ENCODE measurements at regions not wholly inside any gene's neighbourhood (a gene's known extent, or its start where the extent isn't known, plus 50 kb on each side); places are given as distances from the start of the nearest gene placed in this dataset.
A peak's percentile ranks its signal among the peaks of the same experiment; 100 is the strongest.
"Not testable (repeated sequence)": the region's sequence is repeated elsewhere in the genome, so short reads cannot be mapped to it uniquely, and the experiment has no call there.

- DNase-seq (ENCODE audit: low read depth, low spot score), result peak; percentile 70
- in situ Hi-C loops (cut with HindIII; ENCODE audit: low sequenced_read_pairs), result not testable (repeated sequence)
Observed at GRCh38 chr17:15849054-15849453, 95.9 kb upstream of the ADORA2B start.

DNA sequence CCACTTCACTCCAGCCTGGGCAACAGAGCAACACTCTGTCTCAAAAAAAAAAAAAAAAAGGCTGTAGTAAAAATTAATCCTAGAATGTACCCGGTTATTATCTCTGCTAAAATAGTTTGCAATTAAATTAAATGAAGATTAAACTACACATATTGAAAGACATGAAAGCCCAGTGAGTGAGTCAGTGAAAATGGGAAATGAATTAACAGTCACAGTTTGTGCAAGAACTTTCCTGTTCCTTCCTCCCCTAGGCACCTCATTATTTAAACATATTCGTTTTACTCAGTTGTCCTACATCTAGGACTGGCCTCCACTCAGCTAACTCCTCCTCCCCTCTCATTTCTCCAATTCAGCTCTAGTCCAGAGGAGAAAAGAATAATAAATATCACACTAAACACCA, 94.9 kb upstream of the ADORA2B start:
- in situ Hi-C loops (cut with HindIII; ENCODE audit: low sequenced_read_pairs); DNase-seq (ENCODE audit: low read depth, low spot score); H3K4me3 ChIP-seq (ENCODE audit: low read depth, low read length): not testable (repeated sequence)

More at GRCh38 chr17:15849054-15849453, 95.9 kb upstream of the ADORA2B start:
- H3K4me3 ChIP-seq (ENCODE audit: low read depth, low read length), result not testable (repeated sequence)
- TF ChIP-seq, protein P1, sequence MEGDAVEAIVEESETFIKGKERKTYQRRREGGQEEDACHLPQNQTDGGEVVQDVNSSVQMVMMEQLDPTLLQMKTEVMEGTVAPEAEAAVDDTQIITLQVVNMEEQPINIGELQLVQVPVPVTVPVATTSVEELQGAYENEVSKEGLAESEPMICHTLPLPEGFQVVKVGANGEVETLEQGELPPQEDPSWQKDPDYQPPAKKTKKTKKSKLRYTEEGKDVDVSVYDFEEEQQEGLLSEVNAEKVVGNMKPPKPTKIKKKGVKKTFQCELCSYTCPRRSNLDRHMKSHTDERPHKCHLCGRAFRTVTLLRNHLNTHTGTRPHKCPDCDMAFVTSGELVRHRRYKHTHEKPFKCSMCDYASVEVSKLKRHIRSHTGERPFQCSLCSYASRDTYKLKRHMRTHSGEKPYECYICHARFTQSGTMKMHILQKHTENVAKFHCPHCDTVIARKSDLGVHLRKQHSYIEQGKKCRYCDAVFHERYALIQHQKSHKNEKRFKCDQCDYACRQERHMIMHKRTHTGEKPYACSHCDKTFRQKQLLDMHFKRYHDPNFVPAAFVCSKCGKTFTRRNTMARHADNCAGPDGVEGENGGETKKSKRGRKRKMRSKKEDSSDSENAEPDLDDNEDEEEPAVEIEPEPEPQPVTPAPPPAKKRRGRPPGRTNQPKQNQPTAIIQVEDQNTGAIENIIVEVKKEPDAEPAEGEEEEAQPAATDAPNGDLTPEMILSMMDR (IDR thresholded peaks at IDR 0.05; ENCODE audit: low read depth, low read length), result peak; percentile 60

- in situ Hi-C loops (cut with HindIII; ENCODE audit: low sequenced_read_pairs); H3K4me3 ChIP-seq (ENCODE audit: low read depth, low read length): not testable (repeated sequence)
- DNase-seq (ENCODE audit: low read depth, low spot score), result peak; percentile 22
Observed at GRCh38 chr17:15850687-15851086, 94.2 kb upstream of the ADORA2B start.

DNA sequence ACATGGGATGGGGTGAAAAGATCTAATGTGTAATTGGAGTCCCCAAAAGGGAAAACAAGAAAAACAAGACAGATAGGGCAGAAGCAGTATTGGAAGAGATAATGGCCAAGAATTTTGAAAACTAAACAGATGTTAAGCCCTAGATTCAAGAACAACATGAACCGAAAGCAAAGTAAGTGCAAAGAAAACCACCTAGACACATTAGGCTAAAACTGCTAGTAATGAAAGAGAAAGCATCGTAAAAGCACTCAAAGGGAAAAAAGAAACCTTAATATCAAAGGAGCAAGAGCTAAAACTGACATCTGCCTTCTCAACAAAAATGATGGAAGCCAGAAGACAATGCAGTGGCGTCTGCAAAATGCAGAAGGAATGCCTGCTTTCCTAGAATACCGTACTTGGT, 92.1 kb upstream of the ADORA2B start:
- H3K4me3 ChIP-seq (ENCODE audit: low read depth, low read length); in situ Hi-C loops (cut with HindIII; ENCODE audit: low sequenced_read_pairs); DNase-seq (ENCODE audit: low read depth, low spot score): not testable (repeated sequence)

- H3K4me3 ChIP-seq (ENCODE audit: low read depth, low read length); in situ Hi-C loops (cut with HindIII; ENCODE audit: low sequenced_read_pairs); DNase-seq (ENCODE audit: low read depth, low spot score): not testable (repeated sequence)
Observed at GRCh38 chr17:15856191-15856590, 88.7 kb upstream of the ADORA2B start.

GRCh38 chr17:15856745-15857144, 88.2 kb upstream of the ADORA2B start:
- DNase-seq (ENCODE audit: low read depth, low spot score); in situ Hi-C loops (cut with HindIII; ENCODE audit: low sequenced_read_pairs); H3K4me3 ChIP-seq (ENCODE audit: low read depth, low read length): not testable (repeated sequence)

GRCh38 chr17:15858082-15858481, 86.8 kb upstream of the ADORA2B start:
- H3K4me3 ChIP-seq (ENCODE audit: low read depth, low read length); in situ Hi-C loops (cut with HindIII; ENCODE audit: low sequenced_read_pairs); DNase-seq (ENCODE audit: low read depth, low spot score): not testable (repeated sequence)

- H3K4me3 ChIP-seq (ENCODE audit: low read depth, low read length); in situ Hi-C loops (cut with HindIII; ENCODE audit: low sequenced_read_pairs); DNase-seq (ENCODE audit: low read depth, low spot score): not testable (repeated sequence)
Observed at GRCh38 chr17:15860774-15861173, 84.2 kb upstream of the ADORA2B start.

DNA sequence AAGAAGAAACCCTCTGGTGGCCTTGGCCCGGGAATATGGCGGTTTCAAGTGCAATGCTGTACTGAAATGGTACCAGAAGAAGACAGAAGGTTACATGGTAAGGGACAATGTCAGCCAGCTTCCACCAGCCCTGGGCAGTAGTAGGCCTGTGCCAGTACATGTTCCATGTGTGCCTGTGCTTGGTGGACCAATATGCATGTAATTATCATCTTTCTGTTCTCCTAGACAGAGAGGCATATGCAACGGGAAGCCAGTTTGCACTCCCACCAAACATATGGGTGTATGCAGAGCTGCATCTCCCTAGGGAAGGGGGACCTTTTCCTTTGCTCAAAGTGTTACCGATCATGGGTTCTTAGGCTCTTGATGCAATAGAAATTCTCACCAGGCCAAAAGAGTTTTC, 80.9 kb upstream of the ADORA2B start:
- DNase-seq (ENCODE audit: low read depth, low spot score); H3K4me3 ChIP-seq (ENCODE audit: low read depth, low read length); in situ Hi-C loops (cut with HindIII; ENCODE audit: low sequenced_read_pairs): not testable (repeated sequence)

DNA sequence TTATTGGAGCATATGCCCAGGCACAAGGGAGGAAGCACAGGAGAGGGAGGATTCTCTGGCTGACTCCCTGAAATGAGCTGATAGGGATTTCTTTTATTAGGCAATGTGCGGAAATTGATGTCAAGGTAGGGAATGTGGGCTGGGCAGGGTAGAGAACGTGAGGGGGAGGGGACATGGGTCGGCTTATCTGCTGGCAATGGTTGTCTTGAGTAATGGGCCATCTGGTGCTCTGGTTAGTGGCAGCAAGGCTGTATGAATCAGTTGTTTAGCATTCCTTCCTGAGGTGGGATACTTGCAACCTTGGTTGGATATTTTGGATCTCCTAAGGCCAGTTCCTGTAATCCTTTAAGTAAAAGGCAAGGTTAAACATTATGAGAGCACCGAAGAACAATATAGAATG, 80.5 kb upstream of the ADORA2B start:
- H3K4me3 ChIP-seq (ENCODE audit: low read depth, low read length); DNase-seq (ENCODE audit: low read depth, low spot score); in situ Hi-C loops (cut with HindIII; ENCODE audit: low sequenced_read_pairs): not testable (repeated sequence)

DNA sequence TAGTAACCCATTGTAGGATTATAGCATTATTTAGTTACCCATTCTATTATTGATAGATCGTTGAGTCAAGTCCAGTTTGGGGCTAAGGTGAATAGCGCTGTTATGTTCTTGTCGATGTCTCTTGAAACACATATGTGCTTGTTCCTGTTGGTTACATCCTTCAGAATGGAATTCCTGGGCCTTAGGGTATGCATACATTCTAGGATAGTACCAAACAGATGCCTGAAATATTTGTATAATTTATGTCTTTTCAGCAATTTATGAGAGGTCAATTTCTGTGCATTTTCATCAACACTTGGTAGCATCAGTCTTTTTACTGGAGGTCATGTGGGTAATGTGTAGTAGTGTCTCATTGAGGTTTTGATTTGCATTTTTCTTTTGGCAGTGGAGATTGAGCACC, 78.9 kb upstream of the ADORA2B start:
- DNase-seq (ENCODE audit: low read depth, low spot score); in situ Hi-C loops (cut with HindIII; ENCODE audit: low sequenced_read_pairs); H3K4me3 ChIP-seq (ENCODE audit: low read depth, low read length): not testable (repeated sequence)

DNA sequence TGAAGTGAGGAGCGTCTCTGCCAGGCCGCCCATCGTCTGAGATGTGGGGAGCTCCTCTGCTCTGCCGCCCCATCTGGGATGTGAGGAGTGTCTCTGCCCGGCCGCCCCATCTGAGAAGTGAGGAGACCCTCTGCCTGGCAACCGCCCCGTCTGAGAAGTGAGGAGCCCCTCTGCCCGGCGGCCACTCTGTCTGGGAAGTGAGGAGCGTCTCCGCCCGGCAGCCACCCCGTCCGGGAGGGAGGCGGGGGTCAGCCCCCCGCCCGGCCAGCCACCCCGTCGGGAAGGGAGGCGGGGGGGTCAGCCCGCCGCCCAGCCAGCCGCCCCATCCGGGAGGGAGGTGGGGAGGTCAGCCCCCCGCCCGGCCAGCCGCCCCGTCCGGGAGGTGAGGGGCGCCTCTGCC, 77.6 kb upstream of the ADORA2B start:
- H3K4me3 ChIP-seq (ENCODE audit: low read depth, low read length); in situ Hi-C loops (cut with HindIII; ENCODE audit: low sequenced_read_pairs); DNase-seq (ENCODE audit: low read depth, low spot score): not testable (repeated sequence)

GRCh38 chr17:15869868-15870267, 75.1 kb upstream of the ADORA2B start:
- H3K4me3 ChIP-seq (ENCODE audit: low read depth, low read length); in situ Hi-C loops (cut with HindIII; ENCODE audit: low sequenced_read_pairs); DNase-seq (ENCODE audit: low read depth, low spot score): not testable (repeated sequence)

DNA sequence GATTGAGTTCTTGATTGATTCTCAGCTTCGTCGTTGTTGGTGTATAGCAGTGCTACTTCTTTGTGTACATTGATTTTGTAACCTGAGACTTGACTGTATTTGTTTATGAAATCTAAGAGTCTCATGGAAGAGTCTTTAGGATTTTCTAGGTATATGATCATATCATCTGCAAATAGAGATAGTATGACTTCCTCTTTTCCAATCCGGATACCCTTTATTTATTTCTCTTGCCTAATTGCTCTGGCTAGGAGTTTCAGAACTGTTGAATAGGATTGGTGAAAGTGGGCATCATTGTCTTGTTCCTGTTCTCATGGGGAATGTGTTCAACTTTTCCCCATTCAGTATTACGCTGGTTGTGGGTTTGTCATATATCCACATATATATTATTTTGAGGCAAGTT, 72.3 kb upstream of the ADORA2B start:
- DNase-seq (ENCODE audit: low read depth, low spot score); in situ Hi-C loops (cut with HindIII; ENCODE audit: low sequenced_read_pairs); H3K4me3 ChIP-seq (ENCODE audit: low read depth, low read length): not testable (repeated sequence)

DNA sequence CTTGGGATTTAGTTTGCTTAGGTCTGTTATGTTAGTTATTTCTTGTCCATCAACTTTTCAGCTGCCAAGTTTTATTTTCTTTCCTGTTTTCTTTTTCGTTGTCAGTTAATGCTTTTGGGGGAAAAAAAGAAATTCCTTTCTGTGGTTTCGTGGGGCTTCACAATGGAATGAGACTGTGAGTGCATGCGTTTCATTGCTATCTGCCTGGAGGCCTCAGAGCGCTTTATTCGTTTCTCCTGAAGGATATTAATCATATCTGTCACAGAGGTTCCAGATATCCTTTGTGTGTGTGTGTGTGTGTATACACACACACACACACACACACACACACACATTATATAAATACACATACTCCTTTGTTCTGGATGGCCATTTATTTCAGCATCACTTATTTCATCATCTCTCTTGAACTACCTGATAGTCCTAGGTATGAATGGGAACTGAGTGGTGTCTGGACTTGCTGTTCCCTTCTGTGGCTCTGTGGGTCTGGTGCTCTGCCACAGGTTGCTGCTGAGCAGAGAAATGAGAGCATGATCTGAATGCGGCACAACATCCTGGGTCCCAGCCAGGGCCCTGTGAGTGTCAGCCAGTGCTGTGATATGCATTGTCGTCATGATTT, 66.9 kb upstream of the ADORA2B start:
- H3K4me3 ChIP-seq (ENCODE audit: low read depth, low read length); in situ Hi-C loops (cut with HindIII; ENCODE audit: low sequenced_read_pairs); DNase-seq (ENCODE audit: low read depth, low spot score): not testable (repeated sequence)

Data from astrocyte of the spinal cord (primary cell).